ENCODE measurements at regions not wholly inside any gene's neighbourhood (a gene's known extent, or its start where the extent isn't known, plus 50 kb on each side); places are given as distances from the start of the nearest gene placed in this dataset.
"Not testable (repeated sequence)": the region's sequence is repeated elsewhere in the genome, so short reads cannot be mapped to it uniquely, and the experiment has no call there.

DNA sequence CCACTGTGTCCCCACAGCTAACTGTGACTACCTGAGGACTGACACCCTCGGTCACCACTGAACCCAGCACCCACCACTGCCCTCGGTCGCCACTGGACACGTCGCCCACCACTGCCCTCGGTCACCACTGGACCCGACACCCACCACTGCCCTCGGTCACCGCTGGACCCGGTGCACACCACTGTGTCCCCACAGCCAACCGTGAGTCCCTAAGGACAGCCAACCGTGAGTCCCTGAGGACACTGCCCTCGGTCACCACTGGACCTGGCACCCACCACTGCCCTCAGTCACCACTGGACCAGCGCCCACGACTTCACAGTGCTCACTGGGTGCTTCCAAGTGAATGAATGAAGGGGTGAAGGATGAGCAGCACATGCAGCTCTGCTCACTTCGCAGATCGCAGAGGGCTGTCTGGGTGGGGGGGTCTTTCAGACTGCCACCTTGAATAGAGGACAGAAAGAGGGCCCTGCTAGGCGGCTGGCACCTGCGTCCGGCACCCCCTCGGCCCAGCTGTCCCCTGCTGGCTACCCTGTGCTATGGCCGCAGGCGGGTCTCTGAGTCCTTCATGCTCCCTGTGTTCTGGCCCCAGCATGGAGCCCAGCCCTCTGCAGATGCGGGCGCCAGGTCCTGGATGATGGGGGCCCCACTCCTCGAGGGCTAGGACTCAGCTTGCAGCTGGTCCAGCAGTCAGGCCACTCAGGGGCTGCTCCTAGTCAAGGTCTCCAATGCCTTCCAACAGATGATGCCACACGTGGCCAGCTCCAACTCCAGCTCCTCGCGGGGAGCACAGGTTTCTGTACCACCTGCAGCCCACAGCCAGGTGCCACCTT is 51.4 kb upstream of the GPC1 start:
- no peak overlapping the region for H3K27ac ChIP-seq
- DNase-seq, result no peak
- intact Hi-C loops (cut with DNase I; ENCODE audit: low total_unique reads), result no loop called here
- in situ Hi-C loops (cut with MboI; ENCODE audit: low pct_ligation_motif_present in 1 of 4, low pct_unique_long_range_greater_than_20kb in 1 of 4, low sequenced_read_pairs in 3 of 4), result no loop called here
- H3K4me1 ChIP-seq, result peaks cover 0 to 4% (median 0%) of the 10 kb centered on the region in 4 donors
- H3K27me3 ChIP-seq, result no peaks in the 10 kb centered on the region
- H3K9me3 ChIP-seq, result no peaks in the 10 kb centered on the region
- WGBS, 2 donors (ENCODE audit: low coverage in 1 of 2), result 87% methylated on average over 27 of the region's 29 CpGs; no CpG with 5 or more reads in 1 of the 2 donors
- TF ChIP-seq POLR2AphosphoS5 (IDR thresholded peaks at IDR 0.05) (no peak), CTCF (IDR thresholded peaks at IDR 0.05) (no peak), POLR2A (IDR thresholded peaks at IDR 0.05) (no peak), EP300 (IDR thresholded peaks at IDR 0.05; ENCODE audit: low read depth) (no peak)
- no peaks in the 10 kb centered on the region for H3K36me3 ChIP-seq
- no peak overlapping the region for H3K4me3 ChIP-seq

GRCh38 chr2:240384711-240385450 is 50.6 kb upstream of the GPC1 start:
- peaks cover 0 to 4% (median 0%) of the 10 kb centered on the region in 4 donors for H3K4me1 ChIP-seq
- intact Hi-C loops (cut with DNase I; ENCODE audit: low total_unique reads), result no loop called here

GRCh38 chr2:240385451-240386161 is 49.9 kb upstream of the GPC1 start:
- intact Hi-C loops (cut with DNase I; ENCODE audit: low total_unique reads); H3K36me3 ChIP-seq; DNase-seq; in situ Hi-C loops (cut with MboI; ENCODE audit: low pct_ligation_motif_present in 1 of 4, low pct_unique_long_range_greater_than_20kb in 1 of 4, low sequenced_read_pairs in 3 of 4); H3K27ac ChIP-seq; H3K9me3 ChIP-seq; H3K4me1 ChIP-seq; H3K4me3 ChIP-seq; H3K27me3 ChIP-seq: not testable (repeated sequence)
- 58% methylated on average over 2 of the region's 3 CpGs; no CpG with 5 or more reads in 1 of the 2 donors for WGBS, 2 donors (ENCODE audit: low coverage in 1 of 2)

More at GRCh38 chr2:240384711-240385450, 50.6 kb upstream of the GPC1 start:
- no peak for DNase-seq
- H3K27ac ChIP-seq, result no peak overlapping the region
- no peaks in the 10 kb centered on the region for H3K27me3 ChIP-seq
- no peak for TF ChIP-seq POLR2A (IDR thresholded peaks at IDR 0.05)
- H3K36me3 ChIP-seq, result no peaks in the 10 kb centered on the region
- no peaks in the 10 kb centered on the region for H3K9me3 ChIP-seq
- 86% methylated on average over 15 of the region's 15 CpGs; no CpG with 5 or more reads in 1 of the 2 donors for WGBS, 2 donors (ENCODE audit: low coverage in 1 of 2)
- in situ Hi-C loops (cut with MboI; ENCODE audit: low pct_ligation_motif_present in 1 of 4, low pct_unique_long_range_greater_than_20kb in 1 of 4, low sequenced_read_pairs in 3 of 4), result no loop called here
- no peak overlapping the region for H3K4me3 ChIP-seq

Small RNAs in the stretch of these regions (small RNA-seq; reads per million reads assigned to genes)
- 0 reads per million in 4 donors for gene RF00012
